ENCODE measurements at regions not wholly inside any gene's neighbourhood (a gene's known extent, or its start where the extent isn't known, plus 50 kb on each side); places are given as distances from the start of the nearest gene placed in this dataset.
"Not testable (repeated sequence)": the region's sequence is repeated elsewhere in the genome, so short reads cannot be mapped to it uniquely, and the experiment has no call there.

- no peak for DNase-seq (ENCODE audit: low read depth in 2 of 2)
Observed at GRCh38 chr9:75541734-75542133, 348.7 kb upstream of the PCSK5 start.

GRCh38 chr9:75544815-75545214 lies 345.7 kb upstream of the PCSK5 start:
- DNase-seq (ENCODE audit: low read depth in 2 of 2): no peak

- no peak for DNase-seq (ENCODE audit: low read depth in 2 of 2)
Observed at GRCh38 chr9:75545287-75545686, 345.2 kb upstream of the PCSK5 start.

GRCh38 chr9:75548871-75549270 lies 341.6 kb upstream of the PCSK5 start:
- DNase-seq (ENCODE audit: low read depth in 2 of 2): no peak

- no peak for DNase-seq (ENCODE audit: low read depth in 2 of 2)
Observed at GRCh38 chr9:75551861-75552260, 338.6 kb upstream of the PCSK5 start.

GRCh38 chr9:75552941-75553340 lies 337.5 kb upstream of the PCSK5 start:
- DNase-seq (ENCODE audit: low read depth in 2 of 2): no peak

GRCh38 chr9:75566813-75567212 lies 323.7 kb upstream of the PCSK5 start:
- DNase-seq (ENCODE audit: low read depth in 2 of 2): not testable (repeated sequence)

- DNase-seq (ENCODE audit: low read depth in 2 of 2): no peak
Observed at GRCh38 chr9:75570538-75570937, 319.9 kb upstream of the PCSK5 start.

- no peak for DNase-seq (ENCODE audit: low read depth in 2 of 2)
Observed at GRCh38 chr9:75574569-75574968, 315.9 kb upstream of the PCSK5 start.

GRCh38 chr9:75582870-75583269 lies 307.6 kb upstream of the PCSK5 start:
- no peak for DNase-seq (ENCODE audit: low read depth in 2 of 2)

GRCh38 chr9:75588808-75589207 lies 301.7 kb upstream of the PCSK5 start:
- DNase-seq (ENCODE audit: low read depth in 2 of 2): no peak

- DNase-seq (ENCODE audit: low read depth in 2 of 2): no peak
Observed at GRCh38 chr9:75589497-75589896, 301.0 kb upstream of the PCSK5 start.

- DNase-seq (ENCODE audit: low read depth in 2 of 2): no peak
Observed at GRCh38 chr9:75591972-75592371, 298.5 kb upstream of the PCSK5 start.

GRCh38 chr9:75592586-75592985 lies 297.9 kb upstream of the PCSK5 start:
- no peak for DNase-seq (ENCODE audit: low read depth in 2 of 2)

- DNase-seq (ENCODE audit: low read depth in 2 of 2): no peak
Observed at GRCh38 chr9:75593920-75594319, 296.6 kb upstream of the PCSK5 start.

- no peak for DNase-seq (ENCODE audit: low read depth in 2 of 2)
Observed at GRCh38 chr9:75599126-75599525, 291.3 kb upstream of the PCSK5 start.

GRCh38 chr9:75601280-75601679 lies 289.2 kb upstream of the PCSK5 start:
- DNase-seq (ENCODE audit: low read depth in 2 of 2): no peak

- DNase-seq (ENCODE audit: low read depth in 2 of 2): no peak
Observed at GRCh38 chr9:75602060-75602459, 288.4 kb upstream of the PCSK5 start.

GRCh38 chr9:75604661-75605060 lies 285.8 kb upstream of the PCSK5 start:
- no peak for DNase-seq (ENCODE audit: low read depth in 2 of 2)

GRCh38 chr9:75607521-75607920 lies 283.0 kb upstream of the PCSK5 start:
- DNase-seq (ENCODE audit: low read depth in 2 of 2): no peak

- DNase-seq (ENCODE audit: low read depth in 2 of 2): no peak
Observed at GRCh38 chr9:75609401-75609800, 281.1 kb upstream of the PCSK5 start.

- no peak for DNase-seq (ENCODE audit: low read depth in 2 of 2)
Observed at GRCh38 chr9:75610246-75610645, 280.2 kb upstream of the PCSK5 start.

GRCh38 chr9:75612205-75612604 lies 278.3 kb upstream of the PCSK5 start:
- no peak for DNase-seq (ENCODE audit: low read depth in 2 of 2)

- DNase-seq (ENCODE audit: low read depth in 2 of 2): no peak
Observed at GRCh38 chr9:75612754-75613153, 277.7 kb upstream of the PCSK5 start.

GRCh38 chr9:75615284-75615683 lies 275.2 kb upstream of the PCSK5 start:
- DNase-seq (ENCODE audit: low read depth in 2 of 2): no peak
